ENCODE measurements at regions not wholly inside any gene's neighbourhood (a gene's known extent, or its start where the extent isn't known, plus 50 kb on each side); places are given as distances from the start of the nearest gene placed in this dataset.

DNA sequence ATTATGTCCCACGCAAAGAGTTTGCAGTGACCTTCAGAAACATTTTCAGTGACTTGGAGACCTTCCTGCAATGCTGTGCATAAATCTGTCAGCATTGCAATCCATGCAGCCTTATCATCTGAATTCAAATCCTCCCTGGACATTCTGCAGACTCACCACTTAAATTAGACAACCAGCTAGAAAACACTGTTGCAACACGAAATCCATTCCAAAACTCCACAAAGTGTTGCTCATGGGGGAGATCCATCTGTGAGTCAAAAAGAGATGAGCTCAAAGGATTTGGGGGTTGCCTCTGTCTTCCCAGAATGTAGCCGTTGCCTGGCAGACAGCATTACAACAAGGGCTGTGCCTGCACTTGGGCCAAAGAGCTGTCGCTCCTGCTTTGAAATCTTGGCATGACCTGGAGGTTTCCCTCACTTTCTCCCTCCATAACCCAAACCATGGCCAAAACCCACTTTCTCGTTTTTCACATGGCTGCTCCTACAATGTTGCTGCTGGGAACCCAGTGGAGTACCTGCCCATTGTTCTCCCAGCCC, 163.5 kb upstream of the CDYL start:
- H3K4me1 ChIP-seq (ENCODE audit: insufficient read depth, low read length, severe bottlenecking): no peaks in the 10 kb centered on the region
- no peak overlapping the region for H2AFZ ChIP-seq (ENCODE audit: low read length)
- no peaks in the 10 kb centered on the region for H3K36me3 ChIP-seq (ENCODE audit: insufficient read depth, low read length)
- H3K4me2 ChIP-seq (ENCODE audit: low read length): no peak overlapping the region
- H3K9me3 ChIP-seq (ENCODE audit: low read length): no peaks in the 10 kb centered on the region
- H3K27ac ChIP-seq (ENCODE audit: low read depth, low read length, poor library complexity, severe bottlenecking): no peak overlapping the region
- no peak for TF ChIP-seq EZH2 (IDR thresholded peaks at IDR 0.05; ENCODE audit: borderline replicate concordance, low read length)
- TF ChIP-seq, protein P1, sequence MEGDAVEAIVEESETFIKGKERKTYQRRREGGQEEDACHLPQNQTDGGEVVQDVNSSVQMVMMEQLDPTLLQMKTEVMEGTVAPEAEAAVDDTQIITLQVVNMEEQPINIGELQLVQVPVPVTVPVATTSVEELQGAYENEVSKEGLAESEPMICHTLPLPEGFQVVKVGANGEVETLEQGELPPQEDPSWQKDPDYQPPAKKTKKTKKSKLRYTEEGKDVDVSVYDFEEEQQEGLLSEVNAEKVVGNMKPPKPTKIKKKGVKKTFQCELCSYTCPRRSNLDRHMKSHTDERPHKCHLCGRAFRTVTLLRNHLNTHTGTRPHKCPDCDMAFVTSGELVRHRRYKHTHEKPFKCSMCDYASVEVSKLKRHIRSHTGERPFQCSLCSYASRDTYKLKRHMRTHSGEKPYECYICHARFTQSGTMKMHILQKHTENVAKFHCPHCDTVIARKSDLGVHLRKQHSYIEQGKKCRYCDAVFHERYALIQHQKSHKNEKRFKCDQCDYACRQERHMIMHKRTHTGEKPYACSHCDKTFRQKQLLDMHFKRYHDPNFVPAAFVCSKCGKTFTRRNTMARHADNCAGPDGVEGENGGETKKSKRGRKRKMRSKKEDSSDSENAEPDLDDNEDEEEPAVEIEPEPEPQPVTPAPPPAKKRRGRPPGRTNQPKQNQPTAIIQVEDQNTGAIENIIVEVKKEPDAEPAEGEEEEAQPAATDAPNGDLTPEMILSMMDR (IDR thresholded peaks at IDR 0.05; ENCODE audit: low read length): no peak
- no peaks in the 10 kb centered on the region for H3K79me2 ChIP-seq (ENCODE audit: insufficient read depth, low read length)
- H3K4me3 ChIP-seq (ENCODE audit: low read depth, low read length, poor library complexity, severe bottlenecking): no peak overlapping the region
- no peaks in the 10 kb centered on the region for H4K20me1 ChIP-seq (ENCODE audit: insufficient read depth, low read length)
- H3K9me2 ChIP-seq (ENCODE audit: low read depth, low read length): no peaks in the 10 kb centered on the region
- H3K27me3 ChIP-seq (ENCODE audit: insufficient read depth, low read length): no peaks in the 10 kb centered on the region; the same call in 1 of the 2 replicates
- H3F3A ChIP-seq (ENCODE audit: insufficient read depth, low read length): no peaks in the 10 kb centered on the region
- H3K9ac ChIP-seq (ENCODE audit: low read length): no peak overlapping the region

DNA sequence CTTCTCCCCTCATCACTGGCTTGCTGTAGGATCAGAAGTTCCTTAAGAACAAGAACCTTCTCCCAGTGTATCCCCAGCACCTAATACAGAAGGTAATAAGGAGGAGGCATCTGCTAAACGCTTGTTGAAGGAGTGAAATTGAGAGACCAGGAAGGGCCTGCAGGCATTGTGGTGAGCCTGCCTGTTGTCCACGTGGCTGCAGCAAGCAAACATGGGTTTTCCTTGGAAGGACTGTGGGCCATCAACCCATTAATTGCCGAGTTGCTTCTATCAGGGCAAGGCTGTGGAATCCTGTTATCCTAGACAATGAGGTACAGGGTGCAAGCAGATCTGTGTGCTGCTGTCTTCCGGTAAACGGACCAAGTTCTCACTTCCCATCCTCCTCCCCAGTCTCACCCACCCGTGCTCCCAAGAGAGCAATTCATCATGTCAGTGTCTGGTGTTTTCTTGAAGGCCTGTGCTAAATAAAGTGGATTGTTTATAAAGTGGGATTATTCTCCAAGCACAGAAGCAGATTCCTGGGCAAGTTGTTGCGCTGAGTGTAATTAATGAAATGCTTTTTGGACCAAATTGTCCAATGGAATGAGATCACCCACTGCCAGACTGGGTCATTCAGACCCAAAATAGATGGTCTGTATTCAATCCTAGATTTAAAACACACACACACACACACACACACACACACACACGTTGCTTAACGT, 164.6 kb upstream of the CDYL start:
- H3K9ac ChIP-seq (ENCODE audit: low read length): no peak overlapping the region
- H3K4me1 ChIP-seq (ENCODE audit: insufficient read depth, low read length, severe bottlenecking): no peaks in the 10 kb centered on the region
- H3K4me3 ChIP-seq (ENCODE audit: low read depth, low read length, poor library complexity, severe bottlenecking): no peak overlapping the region
- TF ChIP-seq, protein P1 (IDR thresholded peaks at IDR 0.05; ENCODE audit: low read length): no peak
- TF ChIP-seq EZH2 (IDR thresholded peaks at IDR 0.05; ENCODE audit: borderline replicate concordance, low read length): no peak
- no peak overlapping the region for H3K27ac ChIP-seq (ENCODE audit: low read depth, low read length, poor library complexity, severe bottlenecking)
- H3K27me3 ChIP-seq (ENCODE audit: insufficient read depth, low read length): no peaks in the 10 kb centered on the region; the same call in 1 of the 2 replicates
- H3K36me3 ChIP-seq (ENCODE audit: insufficient read depth, low read length): no peaks in the 10 kb centered on the region
- no peaks in the 10 kb centered on the region for H3F3A ChIP-seq (ENCODE audit: insufficient read depth, low read length)
- no peaks in the 10 kb centered on the region for H4K20me1 ChIP-seq (ENCODE audit: insufficient read depth, low read length)
- no peak overlapping the region for H3K4me2 ChIP-seq (ENCODE audit: low read length)
- H3K9me2 ChIP-seq (ENCODE audit: low read depth, low read length): no peaks in the 10 kb centered on the region
- no peak overlapping the region for H2AFZ ChIP-seq (ENCODE audit: low read length)
- H3K9me3 ChIP-seq (ENCODE audit: low read length): no peaks in the 10 kb centered on the region
- no peaks in the 10 kb centered on the region for H3K79me2 ChIP-seq (ENCODE audit: insufficient read depth, low read length)

DNA sequence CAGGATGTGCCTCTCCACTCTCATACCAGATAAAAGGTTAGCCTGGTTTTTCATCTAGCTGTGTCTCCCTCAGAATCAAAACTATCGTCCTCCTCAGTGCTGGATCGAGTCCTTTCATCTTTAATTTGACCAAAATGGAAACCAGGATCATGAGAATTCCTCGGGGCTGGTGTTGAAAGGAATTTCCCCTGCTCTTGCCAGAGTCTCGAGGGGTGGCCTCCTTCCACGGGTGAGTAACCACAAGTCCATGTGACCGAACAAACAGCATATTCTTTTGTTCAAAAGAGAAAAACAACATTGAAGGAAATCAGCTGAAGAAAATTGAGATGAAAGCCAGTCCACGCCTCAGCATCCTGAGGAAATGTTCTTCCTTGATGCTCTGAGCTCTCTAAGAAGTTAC, 165.9 kb upstream of the CDYL start:
- Histone ChIP-seq H3F3A (ENCODE audit: insufficient read depth, low read length) (no peaks in the 10 kb centered on the region), H3K9ac (ENCODE audit: low read length) (no peak overlapping the region), H3K36me3 (ENCODE audit: insufficient read depth, low read length) (no peaks in the 10 kb centered on the region), H3K9me2 (ENCODE audit: low read depth, low read length) (no peaks in the 10 kb centered on the region), H3K4me3 (ENCODE audit: low read depth, low read length, poor library complexity, severe bottlenecking) (no peak overlapping the region), H3K4me1 (ENCODE audit: insufficient read depth, low read length, severe bottlenecking) (no peaks in the 10 kb centered on the region), H3K79me2 (ENCODE audit: insufficient read depth, low read length) (no peaks in the 10 kb centered on the region), H4K20me1 (ENCODE audit: insufficient read depth, low read length) (no peaks in the 10 kb centered on the region), H2AFZ (ENCODE audit: low read length) (no peak overlapping the region), H3K27me3 (ENCODE audit: insufficient read depth, low read length) (no peaks in the 10 kb centered on the region; the same call in 1 of the 2 replicates), H3K27ac (ENCODE audit: low read depth, low read length, poor library complexity, severe bottlenecking) (no peak overlapping the region), H3K9me3 (ENCODE audit: low read length) (no peaks in the 10 kb centered on the region), H3K4me2 (ENCODE audit: low read length) (no peak overlapping the region)
- TF ChIP-seq EZH2 (IDR thresholded peaks at IDR 0.05; ENCODE audit: borderline replicate concordance, low read length): no peak
- TF ChIP-seq, protein P1 (IDR thresholded peaks at IDR 0.05; ENCODE audit: low read length): no peak

Data from OCI-LY1 (cell line).